ENCODE measurements at regions not wholly inside any gene's neighbourhood (a gene's known extent, or its start where the extent isn't known, plus 50 kb on each side); places are given as distances from the start of the nearest gene placed in this dataset.

DNA sequence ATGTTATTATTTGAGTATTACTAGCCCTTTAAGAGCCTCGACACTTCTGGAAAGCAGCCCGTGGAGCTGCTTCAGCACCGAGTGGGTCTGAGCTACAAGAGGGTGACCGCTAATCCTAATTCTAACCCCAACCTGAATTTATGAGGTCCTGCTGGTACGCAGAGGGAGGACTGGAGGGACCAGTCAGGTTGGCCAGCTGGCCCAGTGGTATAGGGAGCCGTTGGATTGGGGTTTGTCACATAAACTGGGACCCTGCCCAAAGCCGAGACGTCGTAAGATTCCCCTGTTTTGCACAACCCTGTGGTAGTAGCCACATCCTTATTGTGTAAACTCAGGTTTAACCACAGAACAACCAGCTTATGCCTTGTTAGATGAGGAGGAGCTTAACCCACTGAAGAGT lies 60.8 kb upstream of the F3 start:
- Mint-ChIP-seq H3K9me3 (ENCODE audit: low read depth, unreplicated experiment) (no peaks in the 10 kb centered on the region), H3K36me3 (ENCODE audit: insufficient read depth, unreplicated experiment) (peaks cover 8% of the 10 kb centered on the region), H3K27me3 (ENCODE audit: unreplicated experiment) (no peaks in the 10 kb centered on the region), H3K4me3 (ENCODE audit: low read depth, unreplicated experiment) (peak overlapping the region; percentile 62), H3K4me1 (ENCODE audit: low read depth, unreplicated experiment) (peaks cover 80% of the 10 kb centered on the region), H3K27ac (ENCODE audit: unreplicated experiment) (peak overlapping the region; percentile 85)
- CTCF ChIA-PET = interaction anchor here (0.5 to 1.3 kb wide), 4 partner anchors 14 to 75 kb away, joined by 3 to 4 read pairs (median 3); no protein-coding TSS in a partner anchor
- BruUV-seq (replicated peaks) = no TSS peak
- TF ChIP-seq, protein P1, sequence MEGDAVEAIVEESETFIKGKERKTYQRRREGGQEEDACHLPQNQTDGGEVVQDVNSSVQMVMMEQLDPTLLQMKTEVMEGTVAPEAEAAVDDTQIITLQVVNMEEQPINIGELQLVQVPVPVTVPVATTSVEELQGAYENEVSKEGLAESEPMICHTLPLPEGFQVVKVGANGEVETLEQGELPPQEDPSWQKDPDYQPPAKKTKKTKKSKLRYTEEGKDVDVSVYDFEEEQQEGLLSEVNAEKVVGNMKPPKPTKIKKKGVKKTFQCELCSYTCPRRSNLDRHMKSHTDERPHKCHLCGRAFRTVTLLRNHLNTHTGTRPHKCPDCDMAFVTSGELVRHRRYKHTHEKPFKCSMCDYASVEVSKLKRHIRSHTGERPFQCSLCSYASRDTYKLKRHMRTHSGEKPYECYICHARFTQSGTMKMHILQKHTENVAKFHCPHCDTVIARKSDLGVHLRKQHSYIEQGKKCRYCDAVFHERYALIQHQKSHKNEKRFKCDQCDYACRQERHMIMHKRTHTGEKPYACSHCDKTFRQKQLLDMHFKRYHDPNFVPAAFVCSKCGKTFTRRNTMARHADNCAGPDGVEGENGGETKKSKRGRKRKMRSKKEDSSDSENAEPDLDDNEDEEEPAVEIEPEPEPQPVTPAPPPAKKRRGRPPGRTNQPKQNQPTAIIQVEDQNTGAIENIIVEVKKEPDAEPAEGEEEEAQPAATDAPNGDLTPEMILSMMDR (IDR thresholded peaks at IDR 0.05; ENCODE audit: unreplicated experiment) = no peak
- DNase-seq = peak; percentile 39
- intact Hi-C loops (cut with micrococcal nuclease; ENCODE audit: unreplicated experiment) = loop anchor here (1.0 to 5.0 kb wide), 3 partner anchors 61 to 200 kb away; partner anchors contain the start of gene F3

DNA sequence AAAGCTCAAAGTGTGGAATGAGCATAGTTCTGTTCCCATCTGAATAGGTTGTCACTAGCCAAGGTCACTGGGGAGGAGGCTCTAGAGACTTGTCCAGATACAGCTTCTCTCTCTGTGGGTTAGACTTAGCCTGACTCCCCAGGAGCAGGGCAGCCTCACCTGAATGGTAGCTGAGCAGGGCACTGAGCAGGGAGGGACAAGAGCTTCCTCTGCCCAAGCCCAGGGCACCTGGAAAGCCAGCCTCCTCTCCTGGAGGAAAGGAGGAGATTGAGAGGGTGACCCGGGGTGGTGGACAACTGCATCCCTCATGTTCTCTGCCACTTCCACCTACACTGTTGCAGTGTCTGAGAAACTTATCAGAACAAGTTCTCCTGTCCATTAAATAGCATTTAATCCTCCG lies 59.0 kb upstream of the F3 start:
- BruUV-seq (replicated peaks) = no TSS peak

DNA sequence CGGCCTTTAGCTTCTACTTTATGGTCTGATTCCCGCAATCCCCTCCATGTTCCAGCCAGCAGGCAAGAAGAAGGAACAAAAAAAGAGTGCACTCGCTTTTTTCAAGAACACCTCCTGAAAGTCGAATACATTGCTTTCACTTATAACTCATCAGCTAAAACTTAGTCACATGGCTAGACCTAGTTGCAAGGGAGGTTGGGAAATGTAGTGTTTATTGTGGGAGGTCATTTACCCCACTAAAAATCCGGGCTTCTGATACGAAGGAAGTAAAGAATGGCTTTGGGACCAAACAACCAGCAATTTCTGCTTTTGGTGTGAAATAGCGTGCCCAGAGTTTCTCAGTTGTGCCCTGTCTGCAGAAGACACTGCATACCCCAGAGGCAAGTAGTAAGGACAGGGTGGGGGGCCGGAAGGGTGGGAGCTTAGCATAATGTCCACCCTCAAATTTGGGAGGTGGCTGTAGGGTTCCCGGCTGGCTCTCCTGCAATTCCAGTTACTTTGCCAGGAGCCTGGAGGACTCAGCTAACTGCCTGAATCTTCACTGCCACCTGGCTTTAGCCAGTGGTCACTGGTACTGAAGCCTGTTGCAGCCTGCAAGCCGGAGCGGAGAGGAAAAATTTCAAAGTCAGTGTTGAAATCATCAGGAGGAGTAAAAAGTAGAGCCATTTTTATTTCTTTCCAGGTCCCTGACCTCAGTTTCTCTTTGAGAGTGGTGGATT lies 57.7 kb upstream of the F3 start:
- no peaks in the 10 kb centered on the region for H3K27me3 Mint-ChIP-seq (ENCODE audit: unreplicated experiment)
- H3K27ac Mint-ChIP-seq (ENCODE audit: unreplicated experiment) = peak overlapping the region; percentile 72
- TF ChIP-seq, protein P1 (IDR thresholded peaks at IDR 0.05; ENCODE audit: unreplicated experiment) = peak; percentile 22
- CTCF ChIA-PET = interaction anchor here (1.2 to 2.6 kb wide), 3 partner anchors 37 to 71 kb away, joined by 3 to 10 read pairs (median 7); partner anchors contain the start of gene F3
- DNase-seq = peak; percentile 55
- no TSS peak for BruUV-seq (replicated peaks)
- peaks cover 8% of the 10 kb centered on the region for H3K36me3 Mint-ChIP-seq (ENCODE audit: insufficient read depth, unreplicated experiment)
- peaks cover 68% of the 10 kb centered on the region for H3K4me1 Mint-ChIP-seq (ENCODE audit: low read depth, unreplicated experiment)
- intact Hi-C loops (cut with micrococcal nuclease; ENCODE audit: unreplicated experiment) = no loop called here
- H3K4me3 Mint-ChIP-seq (ENCODE audit: low read depth, unreplicated experiment) = no peak overlapping the region
- H3K9me3 Mint-ChIP-seq (ENCODE audit: low read depth, unreplicated experiment) = no peaks in the 10 kb centered on the region

More for the DNA sequence above, 59.0 kb upstream of the F3 start:
- peaks cover 8% of the 10 kb centered on the region for H3K36me3 Mint-ChIP-seq (ENCODE audit: insufficient read depth, unreplicated experiment)
- no peaks in the 10 kb centered on the region for H3K9me3 Mint-ChIP-seq (ENCODE audit: low read depth, unreplicated experiment)
- TF ChIP-seq, protein P1 (IDR thresholded peaks at IDR 0.05; ENCODE audit: unreplicated experiment) = no peak
- CTCF ChIA-PET = interaction anchor here (2.6 kb wide), 1 partner anchor 73 kb away, joined by 10 read pairs; no protein-coding TSS in a partner anchor
- no peak for DNase-seq
- H3K4me3 Mint-ChIP-seq (ENCODE audit: low read depth, unreplicated experiment) = no peak overlapping the region
- intact Hi-C loops (cut with micrococcal nuclease; ENCODE audit: unreplicated experiment) = loop anchor here (5.0 kb wide), 2 partner anchors 73 to 202 kb away; no protein-coding TSS in a partner anchor
- H3K27me3 Mint-ChIP-seq (ENCODE audit: unreplicated experiment) = no peaks in the 10 kb centered on the region
- H3K4me1 Mint-ChIP-seq (ENCODE audit: low read depth, unreplicated experiment) = peaks cover 77% of the 10 kb centered on the region
- H3K27ac Mint-ChIP-seq (ENCODE audit: unreplicated experiment) = no peak overlapping the region

DNA sequence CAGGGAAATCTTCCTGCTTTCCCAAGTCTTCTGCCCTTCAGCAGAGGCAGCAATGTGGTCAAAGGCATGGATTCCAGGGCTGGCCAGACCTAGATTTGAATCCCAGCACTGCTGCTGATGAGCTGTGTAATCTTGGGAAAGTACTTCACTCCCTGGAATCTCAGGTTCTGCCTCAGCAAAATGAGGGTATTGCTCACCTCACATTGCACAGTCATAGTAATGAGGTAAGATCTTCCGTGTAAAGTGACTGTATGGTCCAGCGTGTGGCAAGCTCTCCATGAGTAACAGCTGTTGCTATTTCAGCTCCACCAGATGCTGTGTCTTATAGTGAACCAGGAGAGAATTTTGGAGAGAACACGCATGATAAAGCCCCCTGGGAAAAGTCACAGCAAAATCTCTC lies 56.1 kb upstream of the F3 start:
- peaks cover 6% of the 10 kb centered on the region for H3K36me3 Mint-ChIP-seq (ENCODE audit: insufficient read depth, unreplicated experiment)
- TF ChIP-seq, protein P1 (IDR thresholded peaks at IDR 0.05; ENCODE audit: unreplicated experiment) = no peak
- H3K27ac Mint-ChIP-seq (ENCODE audit: unreplicated experiment) = no peak overlapping the region
- intact Hi-C loops (cut with micrococcal nuclease; ENCODE audit: unreplicated experiment) = no loop called here
- H3K27me3 Mint-ChIP-seq (ENCODE audit: unreplicated experiment) = no peaks in the 10 kb centered on the region
- CTCF ChIA-PET = interaction anchor here (0.7 to 1.4 kb wide), 4 partner anchors 18 to 70 kb away, joined by 3 to 4 read pairs (median 4); partner anchors contain the start of gene F3
- H3K4me3 Mint-ChIP-seq (ENCODE audit: low read depth, unreplicated experiment) = no peak overlapping the region
- H3K4me1 Mint-ChIP-seq (ENCODE audit: low read depth, unreplicated experiment) = peaks cover 57% of the 10 kb centered on the region
- no TSS peak for BruUV-seq (replicated peaks)
- no peak for DNase-seq
- H3K9me3 Mint-ChIP-seq (ENCODE audit: low read depth, unreplicated experiment) = no peaks in the 10 kb centered on the region

All from Calu3 (cell line).